NCI-H748 treated with DMSO at 0.1 percent for 48 hours (cell line): ENCODE measurements at regions not wholly inside any gene's neighbourhood (a gene's known extent, or its start where the extent isn't known, plus 50 kb on each side); places are given as distances from the start of the nearest gene placed in this dataset.
"Not testable (repeated sequence)": the region's sequence is repeated elsewhere in the genome, so short reads cannot be mapped to it uniquely, and the experiment has no call there.

Source experiments
- DNase-seq: peaks from one replicate; lab custom pipeline; 2025; lab: John Stamatoyannopoulos, UW

DNA sequence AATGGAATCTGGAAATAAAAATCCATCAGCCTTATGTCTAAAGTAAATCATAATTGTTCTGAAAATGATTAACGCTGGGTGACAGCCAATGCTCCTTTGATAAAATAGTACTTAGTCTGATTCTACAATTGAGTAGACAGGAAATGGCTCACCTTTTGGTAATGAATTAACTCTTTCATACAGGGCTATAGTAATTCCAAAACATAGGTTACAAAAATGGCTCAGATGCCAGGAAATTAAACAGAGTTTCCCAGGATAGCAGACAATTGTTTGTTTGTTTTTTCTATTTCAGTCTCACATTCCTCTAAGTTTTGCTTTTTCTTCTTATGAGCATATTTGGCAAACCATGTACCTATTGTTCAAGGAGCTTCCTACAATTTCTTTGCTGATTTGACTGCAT, 257.2 kb upstream of the EPHA7 start:
- DNase-seq = peak; percentile 62

DNA sequence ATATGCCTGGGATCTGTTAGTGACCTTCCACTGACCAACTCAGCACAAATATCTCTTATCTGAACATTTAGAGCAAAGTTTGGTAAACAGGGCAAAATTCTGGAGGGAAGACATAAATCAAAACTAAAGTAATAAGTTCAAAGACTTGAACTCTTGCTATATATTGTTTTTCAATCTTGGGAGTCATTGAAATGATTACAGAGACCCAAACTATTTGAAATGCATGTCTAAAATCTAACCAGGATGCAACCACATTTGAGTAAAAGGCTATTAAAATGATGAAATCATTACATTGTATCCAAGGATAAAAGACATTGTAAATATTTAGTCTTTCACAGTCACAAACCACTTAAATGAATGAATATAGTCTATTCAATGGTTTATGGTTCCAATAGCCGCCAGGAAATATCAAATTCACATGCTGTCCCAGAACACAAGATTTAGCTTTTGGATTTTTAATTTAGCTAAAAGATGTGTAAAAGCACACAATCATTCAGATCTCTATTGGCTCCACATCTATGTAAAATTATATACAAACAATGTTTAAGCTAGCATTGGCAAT, 256.6 kb upstream of the EPHA7 start:
- DNase-seq = peak; percentile 87

DNA sequence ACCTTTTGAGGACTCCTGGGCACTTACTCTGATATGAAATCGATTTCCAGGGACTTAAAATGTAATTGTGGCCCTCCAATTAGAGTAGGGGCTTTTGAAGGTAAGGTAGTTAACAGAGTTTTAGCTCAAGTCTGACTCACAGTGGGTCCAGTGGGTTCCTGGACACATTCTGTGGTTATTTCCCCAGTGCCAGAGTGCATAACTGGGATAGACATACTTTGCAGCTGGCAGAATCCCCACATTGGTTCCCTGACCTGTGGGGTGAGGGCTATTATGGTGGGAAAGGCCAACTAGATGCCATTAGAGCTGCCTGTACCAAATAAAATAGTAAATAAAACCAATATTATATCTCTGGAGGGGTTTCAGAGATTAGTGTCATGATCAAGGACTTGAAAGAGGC, 243.8 kb upstream of the EPHA7 start:
- DNase-seq = no peak

DNA sequence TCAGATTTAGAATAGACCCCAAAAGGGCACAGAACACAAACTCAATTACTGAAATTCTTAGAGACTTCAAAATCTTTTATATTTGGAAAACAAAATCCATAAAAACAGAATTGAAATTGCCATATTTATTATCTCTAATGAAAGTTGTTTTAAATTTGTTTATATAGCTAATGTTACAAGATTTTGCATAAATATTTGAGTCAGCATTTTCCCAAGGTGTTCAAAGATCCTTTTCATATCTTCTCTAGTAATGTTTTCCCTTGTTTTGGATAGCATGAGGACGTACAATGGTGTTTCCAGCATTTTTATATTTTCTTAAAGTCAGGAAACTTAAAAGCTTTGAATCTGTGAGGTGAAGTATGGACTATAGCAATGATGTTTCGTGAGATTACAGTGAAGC, 235.2 kb upstream of the EPHA7 start:
- no peak for DNase-seq

DNA sequence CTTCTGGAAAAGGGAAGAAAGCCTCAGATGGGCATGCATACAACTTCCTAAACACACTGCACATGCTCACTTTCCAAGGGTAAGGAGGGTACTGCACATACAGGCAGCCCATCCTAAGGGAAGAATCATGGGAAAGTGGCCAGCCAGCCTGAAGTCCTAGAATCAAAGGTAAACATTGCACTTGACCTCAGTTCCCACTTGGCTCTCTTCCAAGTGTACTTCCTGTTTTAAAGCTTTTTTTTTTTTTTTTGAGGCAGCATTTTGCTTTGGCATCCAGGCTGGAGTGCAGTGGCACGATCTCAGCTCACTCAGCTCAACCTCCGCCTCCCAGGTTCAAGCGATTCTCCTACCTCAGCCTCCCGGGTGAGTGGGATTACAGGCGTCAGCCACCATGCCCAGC, 225.3 kb upstream of the EPHA7 start:
- DNase-seq = peak; percentile 92

DNA sequence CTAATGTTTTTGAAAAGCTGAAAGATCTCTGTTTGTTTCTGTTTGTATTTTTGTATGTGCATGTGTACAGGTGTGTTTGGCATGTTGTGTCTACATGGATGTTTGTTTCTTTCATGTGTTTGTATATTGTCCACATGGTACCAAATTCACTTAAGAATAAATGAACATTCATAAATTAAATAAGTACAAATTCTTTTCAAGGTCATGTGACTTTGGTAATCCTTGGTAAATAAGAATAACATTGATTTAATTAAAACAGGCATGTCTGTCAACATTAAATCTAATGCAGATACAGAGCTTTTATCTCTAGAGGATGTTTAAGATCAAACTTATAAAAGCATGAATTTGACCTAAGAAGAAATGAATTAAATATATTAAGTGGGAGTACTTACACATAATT, 219.8 kb upstream of the EPHA7 start:
- DNase-seq = no peak

DNA sequence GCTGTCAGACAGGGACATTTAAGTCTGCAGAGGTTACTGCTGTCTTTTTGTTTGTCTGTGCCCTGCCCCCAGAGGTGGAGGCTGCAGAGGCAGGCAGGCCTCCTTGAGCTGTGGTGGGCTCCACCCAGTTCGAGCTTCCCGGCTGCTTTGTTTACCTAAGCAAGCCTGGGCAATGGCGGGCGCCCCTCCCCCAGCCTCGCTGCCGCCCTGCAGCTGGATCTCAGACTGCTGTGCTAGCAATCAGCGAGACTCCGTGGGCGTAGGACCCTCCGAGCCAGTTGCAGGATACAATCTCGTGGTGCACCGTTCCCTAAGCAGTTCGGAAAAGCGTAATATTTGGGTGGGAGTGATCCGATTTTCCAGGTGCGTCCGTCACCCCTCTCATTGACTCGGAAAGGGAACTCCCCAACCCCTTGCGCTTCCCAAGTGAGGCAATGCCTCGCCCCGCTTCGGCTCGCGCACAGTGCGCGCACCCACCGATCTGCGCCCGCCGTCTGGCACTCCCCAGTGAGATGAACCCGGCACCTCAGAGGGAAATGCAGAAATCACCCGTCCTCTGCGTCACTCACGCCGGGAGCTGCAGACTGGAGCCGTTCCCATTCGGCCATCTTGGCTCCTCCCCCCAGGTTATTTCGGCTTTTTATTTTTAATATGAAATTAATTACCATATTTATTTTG, 217.8 kb upstream of the EPHA7 start:
- DNase-seq = not testable (repeated sequence)

DNA sequence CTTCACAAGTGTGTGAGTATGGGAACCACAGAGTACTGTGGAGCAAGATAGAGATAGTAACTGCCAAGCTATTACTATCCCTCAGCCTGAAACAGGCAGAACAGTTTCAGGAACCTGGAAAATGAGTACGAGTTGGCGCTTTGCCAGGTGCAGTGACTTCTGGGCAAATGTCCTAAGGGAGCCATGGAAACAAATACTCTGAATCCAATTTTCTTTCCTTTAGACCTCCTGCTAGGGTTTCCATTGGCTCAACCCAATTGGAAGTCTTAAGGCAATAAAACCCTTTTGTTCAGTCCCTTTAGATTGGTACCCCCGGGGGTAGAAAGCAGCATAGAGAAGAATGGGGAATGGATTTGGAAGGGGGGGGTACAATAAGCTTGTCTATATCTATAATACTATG, 205.0 kb upstream of the EPHA7 start:
- peak; percentile 98 for DNase-seq

DNA sequence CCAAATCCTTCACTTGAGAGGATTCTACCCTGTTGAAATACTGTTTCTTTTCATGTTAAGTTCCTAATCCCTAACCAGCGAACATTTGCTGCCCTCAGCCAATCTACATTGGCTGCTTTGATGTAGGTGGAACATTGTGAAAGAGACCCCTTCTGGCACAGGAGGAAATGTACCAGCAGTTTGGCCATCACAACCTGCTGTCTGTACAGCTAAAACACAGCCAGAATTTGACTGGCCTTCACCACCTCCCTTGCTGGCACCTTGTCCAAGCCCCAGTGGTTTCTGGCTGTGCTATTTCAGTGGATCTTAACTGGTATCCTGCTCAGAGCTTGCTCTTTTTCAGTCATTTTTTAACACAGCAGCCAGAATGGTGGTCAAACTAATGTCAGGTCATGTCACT, 202.1 kb upstream of the EPHA7 start:
- DNase-seq = no peak

DNA sequence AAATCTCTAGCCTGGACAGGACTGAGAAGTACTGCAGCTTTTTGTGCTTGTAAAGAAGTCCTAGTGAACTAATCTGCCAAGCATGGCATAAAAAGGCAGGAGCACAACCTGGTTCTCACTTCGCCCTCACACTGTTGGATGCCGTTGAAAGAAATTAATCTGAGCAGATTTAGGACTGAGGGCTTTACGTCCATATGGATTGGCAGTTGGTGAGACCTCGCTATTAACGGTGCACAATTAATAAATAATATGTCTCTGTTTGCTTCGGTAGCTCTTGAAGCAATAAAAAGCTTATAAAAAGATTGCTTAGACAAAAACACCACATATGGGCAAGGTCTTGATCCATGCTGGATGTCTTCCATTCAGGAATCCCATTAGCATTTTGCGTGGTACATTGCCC, 185.6 kb upstream of the EPHA7 start:
- DNase-seq = no peak

DNA sequence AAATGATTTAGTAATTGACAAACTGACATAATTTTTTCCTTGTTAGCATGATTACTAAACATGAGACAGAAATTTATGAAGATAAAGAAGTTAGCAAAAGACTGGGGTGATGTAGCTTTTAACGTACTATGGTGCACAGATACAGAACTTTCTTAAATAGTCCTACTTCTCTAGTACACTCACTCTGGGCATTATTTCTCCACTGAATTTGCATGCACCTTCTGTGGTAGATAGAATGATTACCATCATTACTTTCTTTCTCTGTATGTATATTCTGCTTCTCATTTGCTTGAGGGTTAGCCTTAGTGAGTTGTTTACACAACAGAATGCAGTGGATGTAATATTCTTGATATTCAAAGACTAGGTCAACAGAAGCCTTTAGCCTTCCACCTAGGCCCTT, 173.1 kb upstream of the EPHA7 start:
- no peak for DNase-seq

DNA sequence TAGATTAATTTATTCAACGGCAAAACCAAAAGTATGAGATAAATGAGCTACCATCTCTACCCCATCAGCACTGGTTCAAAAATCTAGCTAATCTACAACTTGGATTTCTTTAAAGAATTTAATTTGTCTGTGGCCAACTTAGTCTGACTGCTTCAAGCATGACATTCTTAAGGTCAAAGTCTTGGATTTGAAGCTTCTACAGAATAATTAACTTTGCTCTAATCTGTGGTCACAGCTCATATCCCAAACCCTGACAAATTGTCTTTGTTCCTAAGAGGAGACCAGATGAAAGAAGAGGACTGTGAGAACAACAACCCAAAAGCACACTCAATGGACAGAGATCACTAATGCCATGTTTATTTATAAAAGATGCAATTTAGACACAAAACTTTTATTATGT, 166.9 kb upstream of the EPHA7 start:
- DNase-seq = no peak

DNA sequence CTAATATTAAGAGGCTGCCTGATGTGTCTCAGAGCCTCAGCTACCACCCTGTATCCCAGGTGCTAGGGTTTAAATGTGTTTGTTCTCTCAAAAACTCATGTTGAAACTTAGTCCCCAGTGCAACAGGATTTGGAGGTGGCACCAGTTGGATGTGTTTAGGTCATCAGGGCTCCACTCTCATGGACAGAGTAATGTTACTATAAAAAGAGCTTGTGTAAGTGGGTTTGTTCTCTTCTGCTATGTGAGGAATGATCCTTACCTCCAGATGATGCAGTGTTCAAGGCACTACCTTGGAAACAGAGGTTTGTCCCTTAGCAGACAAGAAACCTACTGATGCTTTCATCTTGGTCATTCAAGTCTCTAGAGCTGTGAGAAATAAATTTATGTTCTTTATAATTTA, 164.9 kb upstream of the EPHA7 start:
- DNase-seq = no peak

DNA sequence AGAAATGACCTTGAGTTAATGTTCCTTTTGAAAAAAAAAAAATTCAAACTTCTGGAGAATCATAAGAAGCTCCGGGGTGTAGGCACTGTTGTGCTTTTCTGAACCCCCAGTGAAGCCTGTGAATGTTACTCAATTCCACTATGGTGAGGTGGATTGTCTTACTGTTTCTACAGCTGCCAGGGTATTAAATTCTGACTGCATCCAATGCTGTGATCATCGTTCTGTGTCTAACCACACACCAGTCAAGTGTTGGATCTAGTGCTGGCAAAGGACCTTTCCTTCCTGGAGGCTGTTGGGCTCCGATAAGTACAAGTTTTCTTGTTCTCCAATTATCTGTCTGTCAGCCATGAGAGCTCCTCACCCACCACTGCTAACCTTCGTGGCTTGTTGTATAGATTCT, 162.0 kb upstream of the EPHA7 start:
- no peak for DNase-seq

DNA sequence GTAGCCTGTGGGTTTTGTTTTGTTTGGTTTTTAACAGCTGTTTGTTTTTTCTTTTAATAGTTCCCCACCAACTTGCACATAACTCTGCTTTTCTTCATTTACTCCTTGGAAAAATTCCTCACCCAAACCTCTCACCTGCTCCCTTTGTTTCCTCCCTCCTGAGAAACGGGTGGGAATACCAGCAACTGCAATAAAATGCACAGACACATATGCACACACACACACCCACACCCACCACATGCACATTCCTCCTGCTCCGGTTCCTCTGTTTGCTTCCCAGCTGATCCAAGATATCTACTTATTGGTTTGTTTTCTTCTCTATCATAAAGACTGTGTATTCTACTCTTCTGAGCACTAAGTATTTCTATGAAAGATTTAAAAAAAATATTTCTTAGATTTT, 161.1 kb upstream of the EPHA7 start:
- DNase-seq = no peak

DNA sequence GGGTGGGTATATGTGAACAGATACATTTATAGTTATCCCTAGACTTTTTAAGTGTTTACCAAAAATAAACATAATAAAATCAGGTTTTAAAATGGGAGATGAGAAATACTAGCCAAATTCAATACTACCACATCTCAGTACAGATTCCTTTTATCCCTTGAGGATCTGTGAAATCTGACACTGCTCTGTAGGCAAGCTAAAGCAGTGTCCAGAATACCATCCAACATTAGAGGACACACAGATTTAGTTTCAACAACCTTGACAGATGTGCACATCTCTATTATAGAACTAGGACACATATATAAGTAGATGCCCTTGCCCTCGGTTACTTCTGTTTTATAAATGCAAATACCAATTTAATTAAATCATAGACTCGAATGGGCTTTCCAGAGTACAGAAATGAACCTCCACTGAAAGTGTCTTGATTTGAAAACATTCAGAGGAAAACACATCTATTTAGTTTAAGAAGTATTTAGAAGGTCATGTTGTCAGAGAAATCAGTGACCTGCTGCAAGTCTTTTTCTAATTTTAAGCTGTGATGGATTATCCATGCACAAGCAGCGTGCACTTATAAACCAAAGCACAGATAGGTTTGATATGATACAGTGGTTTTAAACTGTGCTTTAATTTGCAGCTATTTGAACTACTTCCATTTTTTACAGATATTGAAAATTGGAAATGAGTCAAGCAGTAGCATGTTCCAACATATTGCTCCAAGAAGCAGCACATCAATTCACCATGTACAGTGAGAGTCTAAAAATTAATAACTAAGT, 156.3 kb upstream of the EPHA7 start:
- DNase-seq = no peak

DNA sequence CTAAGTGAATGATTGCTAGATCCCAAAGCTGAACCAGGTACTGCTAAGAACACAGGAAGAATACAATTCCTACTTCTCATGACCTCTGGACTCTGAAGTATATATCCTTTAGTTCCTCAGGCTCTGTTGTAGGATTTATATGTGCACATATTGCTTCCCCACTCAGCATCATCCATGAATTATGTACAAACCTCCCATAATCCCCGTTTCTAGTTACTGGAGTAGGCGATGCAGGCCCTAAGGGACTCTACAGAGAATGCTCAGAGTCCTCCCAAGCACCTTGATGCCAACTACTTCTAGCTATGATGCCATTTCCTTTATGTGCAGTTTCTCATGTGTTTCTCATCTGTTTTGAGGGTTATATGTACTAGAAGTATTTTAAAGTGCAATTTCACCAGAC, 154.9 kb upstream of the EPHA7 start:
- DNase-seq = no peak

DNA sequence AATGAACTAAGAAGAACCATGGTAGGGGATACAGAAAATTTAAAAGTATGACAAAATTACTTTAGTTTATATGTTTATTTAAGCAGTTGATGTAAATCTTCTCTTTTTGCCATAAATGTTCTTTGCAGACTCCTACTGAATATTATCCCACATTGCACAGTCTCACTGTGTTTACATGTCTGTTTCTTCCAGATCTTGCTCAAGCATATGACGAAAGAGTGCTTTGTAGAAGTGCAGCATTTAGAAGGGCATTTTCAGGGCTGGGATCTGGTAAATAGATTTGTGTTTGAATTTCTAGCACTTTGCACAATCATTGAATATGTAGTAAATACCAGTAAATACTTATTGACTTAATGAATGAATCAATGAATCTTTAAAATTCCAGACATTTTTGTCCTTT, 152.0 kb upstream of the EPHA7 start:
- no peak for DNase-seq

DNA sequence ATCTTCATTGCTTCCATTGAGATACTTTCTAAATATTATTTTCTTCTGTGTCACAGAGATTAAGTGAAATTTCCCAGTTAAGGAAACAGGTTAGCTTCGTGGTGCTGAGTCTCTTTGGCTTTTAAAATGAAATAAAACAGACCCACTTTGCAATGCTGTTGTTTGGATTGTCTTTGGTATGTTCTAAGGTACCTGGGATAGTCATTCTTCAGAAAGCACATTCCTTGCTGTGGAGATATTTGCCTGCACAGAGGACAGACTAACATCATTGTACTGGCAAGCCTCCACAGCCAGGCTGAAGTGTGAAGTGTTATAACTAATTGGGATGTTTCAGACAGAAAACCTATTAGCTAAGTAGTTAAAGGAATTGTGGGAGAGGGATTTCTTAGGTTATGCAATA, 148.8 kb upstream of the EPHA7 start:
- DNase-seq = no peak

DNA sequence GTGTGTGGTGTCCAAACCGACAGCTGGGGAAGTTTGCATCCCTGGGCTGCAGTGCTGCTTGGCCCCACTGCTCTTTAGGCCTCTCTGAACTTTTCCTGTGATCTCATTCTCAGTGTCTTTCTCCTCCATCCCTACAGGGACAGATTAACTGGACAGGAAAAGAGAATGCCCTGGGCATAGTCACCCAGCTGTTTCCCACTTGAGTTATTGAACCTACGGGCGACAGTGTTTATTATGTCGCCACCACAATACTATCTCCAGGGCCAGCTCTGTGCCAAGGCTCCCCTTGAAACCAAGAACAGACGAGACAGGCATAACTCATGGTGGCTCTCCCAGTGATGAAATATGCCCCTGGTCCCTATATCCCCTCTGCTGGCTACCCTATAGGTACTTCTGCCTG, 147.8 kb upstream of the EPHA7 start:
- no peak for DNase-seq

DNA sequence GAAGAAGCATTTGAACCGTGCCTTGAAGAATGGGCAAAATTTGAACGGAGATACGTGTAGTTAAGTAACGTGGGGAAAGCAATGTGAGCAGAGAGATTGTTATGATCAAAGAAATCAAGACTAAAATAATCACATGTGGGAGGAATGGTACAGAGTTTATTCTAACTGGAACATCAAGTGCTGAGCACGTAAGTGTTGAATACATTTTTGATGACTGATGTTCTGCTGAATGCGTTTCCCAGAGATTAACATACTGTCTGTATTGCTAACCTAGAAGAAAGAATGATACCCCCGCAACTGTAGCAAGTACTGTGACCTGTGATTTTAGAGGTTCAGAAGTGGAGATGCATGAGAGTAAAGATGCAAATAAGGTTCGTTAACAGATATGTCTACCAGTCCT, 146.9 kb upstream of the EPHA7 start:
- DNase-seq = no peak

DNA sequence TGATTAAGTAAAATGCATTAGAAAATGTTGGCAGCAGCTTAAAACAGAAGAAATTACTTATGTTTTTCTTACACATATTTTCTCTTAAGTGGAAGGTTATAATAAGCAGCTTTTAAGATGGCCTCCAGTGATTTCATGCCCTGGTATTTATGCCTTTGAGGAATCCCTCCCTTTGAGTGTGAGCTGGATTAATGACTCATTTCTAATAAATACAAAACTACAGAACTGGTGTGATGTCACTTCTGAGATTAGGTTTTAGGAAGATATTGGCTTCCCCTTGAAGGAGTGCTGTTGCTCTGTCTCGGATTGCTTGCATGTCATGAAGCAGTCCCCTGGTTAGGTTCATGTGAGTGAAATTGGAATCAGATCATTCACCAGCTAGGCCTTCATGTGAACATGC, 143.2 kb upstream of the EPHA7 start:
- no peak for DNase-seq

DNA sequence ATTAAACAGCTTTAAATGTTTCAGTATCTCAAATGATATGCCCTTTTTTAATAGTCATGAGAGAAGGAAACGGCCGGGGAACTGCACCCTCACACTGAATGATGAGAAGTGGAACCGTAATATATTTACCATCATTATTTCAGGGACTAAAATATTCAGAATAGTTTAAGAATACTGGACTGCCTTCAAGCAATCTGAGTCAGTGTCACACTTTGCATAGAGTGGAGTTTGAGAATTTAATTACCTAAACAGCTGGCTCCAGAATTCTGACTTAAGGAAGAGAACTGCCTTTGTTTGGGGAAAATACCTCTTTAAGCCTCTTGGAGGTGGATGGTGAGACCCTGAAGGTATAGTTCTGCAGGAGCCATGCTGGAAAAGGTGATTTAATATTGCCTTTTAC, 135.9 kb upstream of the EPHA7 start:
- no peak for DNase-seq

DNA sequence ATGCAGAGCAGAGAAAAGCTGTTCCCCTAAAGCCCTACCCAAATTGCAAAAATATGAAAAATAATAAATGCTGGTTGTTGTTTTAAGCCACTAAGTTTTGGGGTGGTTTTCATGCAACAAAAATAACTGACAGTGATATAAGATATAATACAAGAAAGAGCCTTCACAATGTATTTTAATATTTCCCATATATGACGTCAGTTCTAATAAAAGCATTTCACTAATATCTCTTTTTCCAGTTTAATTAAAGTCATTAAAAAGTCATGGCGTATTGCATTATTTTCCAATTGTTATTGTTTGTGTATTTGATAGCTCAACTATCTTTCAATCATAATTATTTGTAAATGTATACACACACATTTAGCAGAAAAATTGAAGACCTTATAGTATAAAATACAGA, 134.7 kb upstream of the EPHA7 start:
- DNase-seq = no peak
